H9 (cell line): ENCODE measurements at regions not wholly inside any gene's neighbourhood (a gene's known extent, or its start where the extent isn't known, plus 50 kb on each side); places are given as distances from the start of the nearest gene placed in this dataset.
"Not testable (repeated sequence)": the region's sequence is repeated elsewhere in the genome, so short reads cannot be mapped to it uniquely, and the experiment has no call there.

Experiments
- DNase-seq: peaks from one replicate; pipeline ENCODE4 v3.0.0-alpha.2; 2017
- H2AFZ ChIP-seq: one replicate; pipeline ENCODE4 v1.6.1; 2013; ENCODE audit warnings: mild to moderate bottlenecking, low read length, control low read depth, moderate library complexity
- H2AK5ac ChIP-seq: 2 replicates; pipeline ENCODE4 v1.6.1; 2013; ENCODE audit warnings: low read length, control low read depth, mixed read lengths; ENCODE audit not compliant: insufficient read length
- H2BK120ac ChIP-seq: one replicate; pipeline ENCODE4 v1.6.1; 2013; ENCODE audit warnings: low read depth, mild to moderate bottlenecking, low read length, control low read depth, inconsistent platforms; ENCODE audit not compliant: poor library complexity, severe bottlenecking
- H2BK12ac ChIP-seq: 2 replicates; pipeline ENCODE4 v1.6.1; 2013; ENCODE audit warnings: low read length, control low read depth, mixed read lengths, low read depth; ENCODE audit not compliant: insufficient read length
- H2BK15ac ChIP-seq: 2 replicates; pipeline ENCODE4 v1.6.1; 2013; ENCODE audit warnings: low read depth, low read length, control low read depth
- H2BK20ac ChIP-seq: one replicate; pipeline ENCODE4 v1.6.1; 2013; ENCODE audit warnings: low read depth, mild to moderate bottlenecking, low read length, control low read depth, inconsistent platforms; ENCODE audit not compliant: poor library complexity, severe bottlenecking
- H2BK5ac ChIP-seq: 2 replicates; pipeline ENCODE4 v1.6.1; 2013; ENCODE audit warnings: low read length, control low read depth, mixed read lengths; ENCODE audit not compliant: insufficient read length
- H3K14ac ChIP-seq: 2 replicates; pipeline ENCODE4 v1.6.1; 2013; ENCODE audit warnings: low read length, control low read depth; ENCODE audit not compliant: insufficient read depth
- H3K18ac ChIP-seq: 2 replicates; pipeline ENCODE4 v1.6.1; 2013; ENCODE audit warnings: low read depth, mild to moderate bottlenecking, mixed read lengths, low read length, control low read depth; ENCODE audit not compliant: insufficient read length
- H3K23ac ChIP-seq: 2 replicates; pipeline ENCODE4 v1.6.1; 2013; ENCODE audit warnings: low read length, control low read depth, mixed read lengths, low read depth; ENCODE audit not compliant: insufficient read length
- H3K23me2 ChIP-seq: 2 replicates; pipeline ENCODE4 v1.6.1; 2013; ENCODE audit warnings: low read depth, mild to moderate bottlenecking, mixed read lengths, low read length, control low read depth; ENCODE audit not compliant: insufficient read length, poor library complexity, severe bottlenecking
- H3K27ac ChIP-seq: 2 replicates; pipeline ENCODE4 v1.5.1; 2013; ENCODE audit warnings: low read length, control low read depth, mixed read lengths, low read depth; ENCODE audit not compliant: insufficient read length
- H3K27me3 ChIP-seq: 2 replicates; pipeline ENCODE4 v1.6.1; 2013; ENCODE audit warnings: low read length, control low read depth, inconsistent platforms; ENCODE audit not compliant: insufficient read depth
- H3K4ac ChIP-seq: 2 replicates; pipeline ENCODE4 v1.6.1; 2013; ENCODE audit warnings: low read depth, mild to moderate bottlenecking, control low read depth, inconsistent platforms, low read length, moderate library complexity
- H3K4me1 ChIP-seq: 2 replicates; pipeline ENCODE4 v1.6.1; 2013; ENCODE audit warnings: low read length, control low read depth, inconsistent platforms; ENCODE audit not compliant: insufficient read depth
- H3K4me2 ChIP-seq: 2 replicates; pipeline ENCODE4 v1.6.1; 2013; ENCODE audit warnings: low read length, control low read depth, mixed read lengths; ENCODE audit not compliant: insufficient read length, insufficient read depth
- H3K56ac ChIP-seq: 2 replicates; pipeline ENCODE4 v1.6.1; 2013; ENCODE audit warnings: low read depth, mild to moderate bottlenecking, mixed read lengths, low read length, control low read depth; ENCODE audit not compliant: insufficient read length
- H3K79me1 ChIP-seq: 2 replicates; pipeline ENCODE4 v1.6.1; 2013; ENCODE audit warnings: low read depth, mild to moderate bottlenecking, moderate library complexity, low read length, control low read depth, inconsistent platforms; ENCODE audit not compliant: insufficient read depth, poor library complexity, severe bottlenecking
- H3K79me2 ChIP-seq: 2 replicates; pipeline ENCODE4 v1.6.1; 2013; ENCODE audit warnings: low read length, control low read depth, inconsistent platforms; ENCODE audit not compliant: insufficient read depth
- H3K9ac ChIP-seq: 2 replicates; pipeline ENCODE4 v1.6.1; 2013; ENCODE audit warnings: low read length, control low read depth, mixed read lengths; ENCODE audit not compliant: insufficient read length; ENCODE audit errors: extremely low read depth
- H3K9me3 ChIP-seq: one replicate; pipeline ENCODE4 v1.6.1; 2013; ENCODE audit warnings: low read depth, low read length, inconsistent platforms; ENCODE audit not compliant: control insufficient read depth
- H3T11ph ChIP-seq: one replicate; pipeline ENCODE4 v1.6.1; 2013; ENCODE audit warnings: mild to moderate bottlenecking, low read length, control low read depth, inconsistent platforms
- H4K20me1 ChIP-seq: one replicate; pipeline ENCODE4 v1.6.1; 2013; ENCODE audit not compliant: control insufficient read depth, insufficient read length, insufficient read depth
- H4K5ac ChIP-seq: 2 replicates; pipeline ENCODE4 v1.6.1; 2013; ENCODE audit warnings: low read depth, mild to moderate bottlenecking, mixed read lengths, low read length, control low read depth; ENCODE audit not compliant: insufficient read length
- H4K8ac ChIP-seq: replicated peaks from 2 replicates; pipeline ENCODE4 v1.6.1; 2013; ENCODE audit warnings: low read length, control low read depth, mixed read lengths, low read depth; ENCODE audit not compliant: insufficient read length
- H4K91ac ChIP-seq: 2 replicates; pipeline ENCODE4 v1.6.1; 2013; ENCODE audit warnings: low read depth, mild to moderate bottlenecking, moderate library complexity, mixed read lengths, low read length, control low read depth; ENCODE audit not compliant: insufficient read length
- H3K27ac Mint-ChIP-seq, 3 experiments: 2 replicates in 2 of 3; 3 replicates in 1 of 3; pipeline ENCODE4 v1.8.0; 2020 to 2021; ENCODE audit warnings: mixed read lengths in 3 of 3, mild to moderate bottlenecking in 1 of 3, moderate library complexity in 1 of 3
- H3K27me3 Mint-ChIP-seq: 2 replicates; pipeline ENCODE4 v1.8.0; 2021; ENCODE audit warnings: low read depth, mild to moderate bottlenecking, moderate library complexity, mixed read lengths
- H3K36me3 Mint-ChIP-seq, 3 experiments: 2 replicates in 2 of 3; 3 replicates in 1 of 3; pipeline ENCODE4 v1.8.0; 2020 to 2021; ENCODE audit warnings: low read depth in 3 of 3, mixed read lengths in 3 of 3; ENCODE audit not compliant: insufficient read depth in 1 of 3
- H3K4me1 Mint-ChIP-seq, 2 experiments: 2 replicates each; pipeline ENCODE4 v1.8.0; 2020; ENCODE audit warnings: mixed read lengths in 2 of 2
- H3K4me3 Mint-ChIP-seq, 2 experiments: 2 replicates in 1 of 2; 3 replicates in 1 of 2; pipeline ENCODE4 v1.8.0; 2020 to 2021; ENCODE audit warnings: mild to moderate bottlenecking in 2 of 2, mixed read lengths in 2 of 2, moderate library complexity in 1 of 2
- H3K9me3 Mint-ChIP-seq, 2 experiments: 2 replicates in 1 of 2; 3 replicates in 1 of 2; pipeline ENCODE4 v1.8.0; 2020; ENCODE audit warnings: mild to moderate bottlenecking in 2 of 2, mixed read lengths in 2 of 2, moderate library complexity in 1 of 2
- WGBS: extraction: QIAGEN DNeasy Blood & Tissue Kit; methylation state at CpG from one replicate; pipeline ENCODE4 v1.1.7; 2013; ENCODE audit warnings: missing lambda C conversion rate, low lambda C conversion rate, mixed read lengths; ENCODE audit not compliant: insufficient read length; ENCODE audit errors: extremely low coverage; 5-methylcytosine and 5-hydroxymethylcytosine counted together
- TF ChIP-seq, protein P1 (sequence below): fragments of 200-600 bp; sonication (generic); conservative IDR thresholded peaks from 3 replicates; pipeline ENCODE4 v1.8.0; 2021; ENCODE audit warnings: antibody characterized with exemption, mild to moderate bottlenecking

DNA sequence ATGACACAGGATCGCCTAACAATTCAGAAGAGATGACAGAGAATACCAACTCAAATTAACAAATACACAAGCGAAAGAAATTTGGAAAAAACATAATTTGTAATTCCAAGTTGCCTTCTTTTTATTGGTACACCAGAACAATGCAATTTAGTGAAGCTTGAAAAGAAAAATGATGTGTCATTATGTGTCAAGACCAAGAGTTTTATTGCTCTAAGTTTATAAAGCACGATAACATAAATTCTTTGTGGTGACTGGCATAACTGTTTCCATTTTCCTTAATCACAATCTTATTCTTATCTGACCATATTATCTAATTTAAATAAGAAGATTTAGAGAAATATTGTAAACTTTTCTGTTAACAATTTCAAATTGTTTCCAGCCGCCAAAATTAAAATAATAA is 273.2 kb upstream of the TECRL start:
- no peak overlapping the region for H3K4me3 Mint-ChIP-seq
- no peaks in the 10 kb centered on the region for H3K27me3 ChIP-seq
- no peak overlapping the region for H3K4ac ChIP-seq
- H2BK120ac ChIP-seq, result no peak overlapping the region
- H3K4me2 ChIP-seq, result no peak overlapping the region
- H2AK5ac ChIP-seq, result no peak overlapping the region
- no peak overlapping the region for H4K5ac ChIP-seq
- no peaks in the 10 kb centered on the region for H3K79me2 ChIP-seq
- no peak overlapping the region for H3K56ac ChIP-seq
- no peak overlapping the region for H3K9ac ChIP-seq
- H3K4me1 ChIP-seq, result no peaks in the 10 kb centered on the region
- no CpG with 5 or more reads among the region's 4 CpGs for WGBS
- H3K27ac ChIP-seq, result no peak overlapping the region
- H3K4me1 Mint-ChIP-seq, result no peaks in the 10 kb centered on the region
- H2BK12ac ChIP-seq, result no peak overlapping the region
- no peaks in the 10 kb centered on the region for H3K79me1 ChIP-seq
- H3K23me2 ChIP-seq, result no peaks in the 10 kb centered on the region
- no peak overlapping the region for H3K14ac ChIP-seq
- no peaks in the 10 kb centered on the region for H3K27me3 Mint-ChIP-seq
- H3T11ph ChIP-seq, result no peak overlapping the region
- no peaks in the 10 kb centered on the region for H3K9me3 ChIP-seq
- no peak overlapping the region for H3K23ac ChIP-seq
- TF ChIP-seq, protein P1, sequence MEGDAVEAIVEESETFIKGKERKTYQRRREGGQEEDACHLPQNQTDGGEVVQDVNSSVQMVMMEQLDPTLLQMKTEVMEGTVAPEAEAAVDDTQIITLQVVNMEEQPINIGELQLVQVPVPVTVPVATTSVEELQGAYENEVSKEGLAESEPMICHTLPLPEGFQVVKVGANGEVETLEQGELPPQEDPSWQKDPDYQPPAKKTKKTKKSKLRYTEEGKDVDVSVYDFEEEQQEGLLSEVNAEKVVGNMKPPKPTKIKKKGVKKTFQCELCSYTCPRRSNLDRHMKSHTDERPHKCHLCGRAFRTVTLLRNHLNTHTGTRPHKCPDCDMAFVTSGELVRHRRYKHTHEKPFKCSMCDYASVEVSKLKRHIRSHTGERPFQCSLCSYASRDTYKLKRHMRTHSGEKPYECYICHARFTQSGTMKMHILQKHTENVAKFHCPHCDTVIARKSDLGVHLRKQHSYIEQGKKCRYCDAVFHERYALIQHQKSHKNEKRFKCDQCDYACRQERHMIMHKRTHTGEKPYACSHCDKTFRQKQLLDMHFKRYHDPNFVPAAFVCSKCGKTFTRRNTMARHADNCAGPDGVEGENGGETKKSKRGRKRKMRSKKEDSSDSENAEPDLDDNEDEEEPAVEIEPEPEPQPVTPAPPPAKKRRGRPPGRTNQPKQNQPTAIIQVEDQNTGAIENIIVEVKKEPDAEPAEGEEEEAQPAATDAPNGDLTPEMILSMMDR, result no peak
- H4K8ac ChIP-seq, result no peak overlapping the region
- H2BK20ac ChIP-seq, result no peak overlapping the region
- no peak for DNase-seq
- no peaks in the 10 kb centered on the region for H4K20me1 ChIP-seq
- H3K18ac ChIP-seq, result no peak overlapping the region
- H3K36me3 Mint-ChIP-seq, result peaks cover 8 to 11% (median 10%) of the 10 kb centered on the region in 3 experiments
- H3K27ac Mint-ChIP-seq, result no peak overlapping the region
- no peak overlapping the region for H2BK5ac ChIP-seq
- H3K9me3 Mint-ChIP-seq, result peaks cover 9 to 17% of the 10 kb centered on the region in 2 experiments
- no peak overlapping the region for H4K91ac ChIP-seq
- H2BK15ac ChIP-seq, result no peak overlapping the region
- no peak overlapping the region for H2AFZ ChIP-seq

DNA sequence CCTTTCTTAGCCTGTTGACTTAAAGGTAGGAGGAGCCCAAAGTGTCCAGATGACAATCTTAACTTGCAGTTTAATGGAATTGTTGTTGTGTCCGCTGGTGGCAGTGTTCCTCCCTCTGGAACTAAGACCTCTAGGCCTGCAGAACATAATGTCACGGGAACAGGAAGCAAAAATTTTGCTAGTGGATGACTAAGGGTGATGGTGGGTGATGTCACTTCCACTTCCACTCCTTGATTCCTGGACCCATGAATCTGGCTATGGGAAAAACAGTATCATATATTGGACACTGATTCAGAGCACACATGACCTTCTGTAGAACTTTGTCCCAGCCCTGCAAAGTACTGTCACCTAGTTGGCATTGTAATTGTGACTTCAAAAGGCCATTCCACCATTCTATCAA is 263.9 kb upstream of the TECRL start:
- H3K23ac ChIP-seq, DNase-seq, H4K8ac ChIP-seq, H4K20me1 ChIP-seq, H2BK15ac ChIP-seq, H2BK120ac ChIP-seq, H3K4me3 Mint-ChIP-seq, H2AFZ ChIP-seq, H3K14ac ChIP-seq, H3K9ac ChIP-seq, H3K4me2 ChIP-seq, H3K4ac ChIP-seq, H2AK5ac ChIP-seq, H2BK20ac ChIP-seq, H3K27me3 Mint-ChIP-seq, H3K9me3 ChIP-seq, H3K79me2 ChIP-seq, H3K27ac ChIP-seq, H3K23me2 ChIP-seq, H2BK5ac ChIP-seq, H3K18ac ChIP-seq, H3K56ac ChIP-seq, H2BK12ac ChIP-seq, H3K4me1 ChIP-seq, H3K27ac Mint-ChIP-seq, H3K4me1 Mint-ChIP-seq, H3K27me3 ChIP-seq, H4K5ac ChIP-seq, H3T11ph ChIP-seq, H3K79me1 ChIP-seq, H4K91ac ChIP-seq: not testable (repeated sequence)
- no CpG with 5 or more reads among the region's 2 CpGs for WGBS
- peaks cover 26 to 36% of the 10 kb centered on the region in 2 experiments for H3K9me3 Mint-ChIP-seq
- H3K36me3 Mint-ChIP-seq, result peaks cover 18 to 23% (median 22%) of the 10 kb centered on the region in 3 experiments
